HepG2 (cell line): ENCODE measurements at regions not wholly inside any gene's neighbourhood (a gene's known extent, or its start where the extent isn't known, plus 50 kb on each side); places are given as distances from the start of the nearest gene placed in this dataset.
"Not testable (repeated sequence)": the region's sequence is repeated elsewhere in the genome, so short reads cannot be mapped to it uniquely, and the experiment has no call there.

Source experiments
- ATAC-seq: fragments of 200-7000 bp; cut with Tn5 transposase; 3 replicates; pipeline ENCODE4 v1.9.1; 2020; ENCODE audit warnings: mild to moderate bottlenecking, moderate library complexity
- BruUV-seq: library from RNA; stranded (reverse); fragments of 400-500 nt; replicated peaks from 2 replicates; lab custom pipeline; 2021; lab: Mats Ljungman, UMichigan
- CTCF ChIA-PET: fragments of 300-600 bp; formaldehyde crosslinking; extraction: SDS; loops from one replicate; lab custom pipeline; 2021; ENCODE audit warnings: low total read pairs, inconsistent platforms, low intra/inter-chr PET ratio; lab: Yijun Ruan, JAX
- POLR2A ChIA-PET: fragments of 350-600 bp; sonication (Branson Sonifier 250); formaldehyde crosslinking; loops from one replicate; lab custom pipeline; 2020; ENCODE audit warnings: antibody characterized with exemption, inconsistent platforms; lab: Yijun Ruan, JAX
- DNase-seq: peaks from one replicate; pipeline ENCODE4 v3.0.0-alpha.2; 2015; ENCODE audit warnings: low spot score
- FAIRE-seq: peaks from 3 replicates; lab custom pipeline; 2011; peaks lifted over from hg19 to GRCh38; lab: Jason Lieb, UNC
- H2AFZ ChIP-seq: one replicate; pipeline ENCODE4 v1.6.1; 2011; ENCODE audit warnings: low read length, inconsistent platforms
- H3K27ac ChIP-seq: fragments of 300-600 bp; 3 replicates; pipeline ENCODE4 v1.8.0; 2011; ENCODE audit warnings: mixed run types, mild to moderate bottlenecking, mixed read lengths, low read length, inconsistent platforms; ENCODE audit not compliant: insufficient read depth; ENCODE audit errors: extremely low read length
- H3K27me3 ChIP-seq, 2 experiments: fragments of 200-600 bp in 1 of 2; 2 replicates in 1 of 2; 3 replicates in 1 of 2; pipeline versions ENCODE4 v1.6.0 to v1.8.0; 2011; ENCODE audit warnings: low read length in 2 of 2, mild to moderate bottlenecking in 2 of 2, moderate library complexity in 2 of 2, inconsistent platforms in 1 of 2; ENCODE audit not compliant: insufficient read depth in 2 of 2, control insufficient read depth in 1 of 2
- H3K36me3 ChIP-seq, 2 experiments: fragments of 200-600 bp in 1 of 2; replicated peaks in 1 of 2; 2 replicates in 1 of 2; 3 replicates in 1 of 2; pipeline versions ENCODE4 v1.5.1 to v1.8.0; 2011; ENCODE audit warnings: low read length in 2 of 2, inconsistent platforms in 1 of 2; ENCODE audit not compliant: insufficient read depth in 2 of 2, control insufficient read depth in 1 of 2
- H3K4me1 ChIP-seq: 2 replicates; pipeline ENCODE4 v1.5.1; 2012; ENCODE audit warnings: low read length, inconsistent platforms; ENCODE audit not compliant: insufficient read depth
- H3K4me2 ChIP-seq: 2 replicates; pipeline ENCODE4 v1.6.0; 2011; ENCODE audit warnings: low read depth, low read length, inconsistent platforms
- H3K4me3 ChIP-seq, 3 experiments: fragments of 200-600 bp in 1 of 3; sonication (generic), shearing (Covaris generic) in 1 of 3; replicated peaks in 1 of 3; 2 replicates each; pipeline ENCODE4 v1.5.1; 2011 to 2016; ENCODE audit warnings: low read length in 3 of 3, inconsistent platforms in 2 of 3, low read depth in 2 of 3, mild to moderate bottlenecking in 2 of 3, control low read depth in 1 of 3, mixed read lengths in 1 of 3; ENCODE audit not compliant: insufficient read depth in 1 of 3
- H3K79me2 ChIP-seq: one replicate; pipeline ENCODE4 v1.6.1; 2011; ENCODE audit warnings: low read length, inconsistent platforms; ENCODE audit not compliant: insufficient read depth
- H3K9ac ChIP-seq: 2 replicates; pipeline ENCODE4 v1.6.0; 2011; ENCODE audit warnings: mild to moderate bottlenecking, low read depth, low read length, inconsistent platforms; ENCODE audit not compliant: insufficient read depth
- H3K9me3 ChIP-seq: 2 replicates; pipeline ENCODE4 v1.5.1; 2012; ENCODE audit warnings: mild to moderate bottlenecking, low read length
- H4K20me1 ChIP-seq: 2 replicates; pipeline ENCODE4 v1.6.0; 2011; ENCODE audit warnings: inconsistent platforms, mild to moderate bottlenecking, low read length, moderate library complexity; ENCODE audit not compliant: insufficient read depth
- WGBS: methylation state at CpG from one replicate; pipeline ENCODE4 v1.1.6; 2017; ENCODE audit warnings: low lambda C conversion rate; 5-methylcytosine and 5-hydroxymethylcytosine counted together
- in situ Hi-C: cut with HindIII; loops from 2 replicates; pipeline ENCODE4 v1.10.0; 2017; ENCODE audit warnings: low pct_unique_long_range_greater_than_20kb; ENCODE audit not compliant: extremely low pct_ligation_motif_present
- intact Hi-C: fragments of 100-400 bp; cut with micrococcal nuclease; formaldehyde crosslinking; loops from one replicate; pipeline ENCODE4 v1.10.0; 2022; ENCODE audit not compliant: unreplicated experiment

- ATAC-seq, H3K27ac ChIP-seq, H3K79me2 ChIP-seq, in situ Hi-C loops, CTCF ChIA-PET, H4K20me1 ChIP-seq, FAIRE-seq, H3K4me1 ChIP-seq, intact Hi-C loops, BruUV-seq, H3K9ac ChIP-seq, H3K9me3 ChIP-seq, DNase-seq, H3K4me3 ChIP-seq, POLR2A ChIA-PET, H3K36me3 ChIP-seq, H2AFZ ChIP-seq, H3K27me3 ChIP-seq, H3K4me2 ChIP-seq: not testable (repeated sequence)
- WGBS: no CpG with 5 or more reads among the region's 13 CpGs
These were observed 1435.1 kb upstream of the TPTE start for GRCh38 chr21:9086299-9086698.

GRCh38 chr21:9087816-9088215, 1433.6 kb upstream of the TPTE start:
- CTCF ChIA-PET, H3K36me3 ChIP-seq, POLR2A ChIA-PET, H2AFZ ChIP-seq, H3K4me2 ChIP-seq, H3K9ac ChIP-seq, intact Hi-C loops, H3K27ac ChIP-seq, ATAC-seq, FAIRE-seq, H3K4me1 ChIP-seq, H3K4me3 ChIP-seq, in situ Hi-C loops, H3K9me3 ChIP-seq, H3K79me2 ChIP-seq, H4K20me1 ChIP-seq, H3K27me3 ChIP-seq, DNase-seq, BruUV-seq: not testable (repeated sequence)
- 70% methylated on average over 14 of the region's 30 CpGs for WGBS

- H2AFZ ChIP-seq, in situ Hi-C loops, H3K27ac ChIP-seq, ATAC-seq, POLR2A ChIA-PET, H3K9ac ChIP-seq, FAIRE-seq, BruUV-seq, H3K36me3 ChIP-seq, H4K20me1 ChIP-seq, intact Hi-C loops, H3K4me3 ChIP-seq, CTCF ChIA-PET, H3K79me2 ChIP-seq, H3K4me1 ChIP-seq, DNase-seq, H3K9me3 ChIP-seq, H3K4me2 ChIP-seq, H3K27me3 ChIP-seq: not testable (repeated sequence)
- no CpG with 5 or more reads among the region's 17 CpGs for WGBS
These were observed 1391.6 kb upstream of the TPTE start for GRCh38 chr21:9129741-9130140.

- ATAC-seq, CTCF ChIA-PET, H3K9ac ChIP-seq, H3K79me2 ChIP-seq, H3K36me3 ChIP-seq, BruUV-seq, intact Hi-C loops, H3K4me1 ChIP-seq, H3K9me3 ChIP-seq, FAIRE-seq, H2AFZ ChIP-seq, in situ Hi-C loops, H3K4me3 ChIP-seq, H3K27ac ChIP-seq, H3K27me3 ChIP-seq, DNase-seq, H3K4me2 ChIP-seq, H4K20me1 ChIP-seq, POLR2A ChIA-PET: not testable (repeated sequence)
- 56% methylated on average over 4 of the region's 6 CpGs for WGBS
These were observed 1390.6 kb upstream of the TPTE start for GRCh38 chr21:9130817-9131216.
